Lower leg skin (tissue), 4 donors: ENCODE measurements at regions not wholly inside any gene's neighbourhood (a gene's known extent, or its start where the extent isn't known, plus 50 kb on each side); places are given as distances from the start of the nearest gene placed in this dataset.
"Not testable (repeated sequence)": the region's sequence is repeated elsewhere in the genome, so short reads cannot be mapped to it uniquely, and the experiment has no call there.

Experiments used
- DNase-seq, 2 donors: peaks; one replicate each; pipeline ENCODE4 v3.0.0-alpha.2; 2019; ENCODE audit warnings: low spot score in 2 of 2
- H3K4me3 ChIP-seq: fragments of 200-600 bp; sonication (generic); 2 replicates; pipeline ENCODE4 v1.5.1; 2017; ENCODE audit warnings: mild to moderate bottlenecking, low read depth; ENCODE audit not compliant: poor library complexity, severe bottlenecking
- CTCF ChIP-seq, 3 donors: fragments of 450-650 bp; IDR thresholded peaks; one replicate each; pipeline ENCODE4 v1.5.1; 2016; ENCODE audit warnings: antibody characterized with exemption in 3 of 3, mild to moderate bottlenecking in 3 of 3, moderate library complexity in 2 of 3
- POLR2A ChIP-seq, 2 donors: fragments of 450-650 bp; IDR thresholded peaks; one replicate each; pipeline ENCODE4 v1.6.1; 2016 to 2017; ENCODE audit warnings: antibody characterized with exemption in 2 of 2, mild to moderate bottlenecking in 1 of 2, moderate library complexity in 1 of 2
- WGBS, 2 donors: methylation state at CpG; one replicate each; pipeline ENCODE4 v1.1.5; 2018; 5-methylcytosine and 5-hydroxymethylcytosine counted together
- intact Hi-C: fragments of 100-400 bp; cut with DNase I; formaldehyde crosslinking; loops from one replicate; pipeline ENCODE4 v1.15.0; 2023; ENCODE audit warnings: low total_unique reads

- TF ChIP-seq CTCF (IDR thresholded peaks at IDR 0.05): no peak
- no peak for TF ChIP-seq POLR2A (IDR thresholded peaks at IDR 0.05)
- no peak for DNase-seq
- no peak overlapping the region for H3K4me3 ChIP-seq
- intact Hi-C loops: no loop called here
- WGBS, 2 donors: 58 to 74% methylated on average over 5 of the region's 5 CpGs
Measured at GRCh38 chr10:6840201-6840691, 260.2 kb upstream of the PRKCQ start.

GRCh38 chr10:6838118-6838517 lies 258.0 kb upstream of the PRKCQ start:
- H3K4me3 ChIP-seq: no peak overlapping the region
- TF ChIP-seq POLR2A (IDR thresholded peaks at IDR 0.05) (no peak), CTCF (IDR thresholded peaks at IDR 0.05) (no peak)
- WGBS, 2 donors: 66 to 74% methylated on average over 3 of the region's 3 CpGs
- intact Hi-C loops: no loop called here
- no peak for DNase-seq

GRCh38 chr10:6833458-6834011 lies 253.5 kb upstream of the PRKCQ start:
- WGBS, 2 donors: 37 to 53% methylated on average over 2 of the region's 2 CpGs
- H3K4me3 ChIP-seq: no peak overlapping the region
- TF ChIP-seq CTCF (IDR thresholded peaks at IDR 0.05): no peak
- TF ChIP-seq POLR2A (IDR thresholded peaks at IDR 0.05): no peak
- DNase-seq: no peak
- intact Hi-C loops: no loop called here

GRCh38 chr10:6830981-6831380 lies 250.9 kb upstream of the PRKCQ start:
- DNase-seq, H3K4me3 ChIP-seq, intact Hi-C loops: not testable (repeated sequence)
- 38 to 55% methylated on average over 4 of the region's 4 CpGs for WGBS, 2 donors

GRCh38 chr10:6824793-6825192 lies 244.7 kb upstream of the PRKCQ start:
- 62 to 82% methylated on average over 4 of the region's 5 CpGs for WGBS, 2 donors
- H3K4me3 ChIP-seq, intact Hi-C loops, DNase-seq: not testable (repeated sequence)

GRCh38 chr10:6823770-6824169 lies 243.7 kb upstream of the PRKCQ start:
- no peak overlapping the region for H3K4me3 ChIP-seq
- intact Hi-C loops: no loop called here
- WGBS, 2 donors: 0 to 50% methylated on average over 1 of the region's 1 CpG
- TF ChIP-seq POLR2A (IDR thresholded peaks at IDR 0.05): no peak
- TF ChIP-seq CTCF (IDR thresholded peaks at IDR 0.05): no peak
- no peak for DNase-seq

GRCh38 chr10:6819301-6819700 lies 239.2 kb upstream of the PRKCQ start:
- TF ChIP-seq POLR2A (IDR thresholded peaks at IDR 0.05): no peak
- TF ChIP-seq CTCF (IDR thresholded peaks at IDR 0.05): no peak
- no peak for DNase-seq
- 75 to 83% methylated on average over 10 of the region's 10 CpGs for WGBS, 2 donors
- intact Hi-C loops: no loop called here
- no peak overlapping the region for H3K4me3 ChIP-seq
